Right lobe of liver (tissue), 6 donors: ENCODE measurements at regions not wholly inside any gene's neighbourhood (a gene's known extent, or its start where the extent isn't known, plus 50 kb on each side); places are given as distances from the start of the nearest gene placed in this dataset.
"Not testable (repeated sequence)": the region's sequence is repeated elsewhere in the genome, so short reads cannot be mapped to it uniquely, and the experiment has no call there.

Experiments used
- ATAC-seq, 4 donors: fragments of 200-7000 bp; cut with Tn5 transposase; one replicate each; pipeline ENCODE4 v1.9.1; 2020; ENCODE audit warnings: mild to moderate bottlenecking in 4 of 4, moderate library complexity in 4 of 4
- DNase-seq, 3 donors: peaks; one replicate each; pipeline ENCODE4 v3.0.0-alpha.2; 2020
- H3K27ac ChIP-seq, 3 donors: fragments of 200-600 bp; one replicate each; pipeline ENCODE4 v1.8.0; 2022
- H3K27me3 ChIP-seq, 2 donors: fragments of 200-600 bp; one replicate each; pipeline ENCODE4 v1.8.0; 2022
- H3K36me3 ChIP-seq, 4 donors: fragments of 200-600 bp; sonication (generic) in 1 of 4; one replicate each; pipeline versions ENCODE4 v1.5.1 to v1.8.0; 2017 to 2022; ENCODE audit warnings: control low read depth in 1 of 4
- H3K4me1 ChIP-seq, 4 donors: fragments of 200-600 bp; sonication (generic) in 1 of 4; one replicate each; pipeline versions ENCODE4 v1.5.1 to v1.8.0; 2017 to 2022; ENCODE audit warnings: control low read depth in 1 of 4
- H3K4me3 ChIP-seq, 3 donors: fragments of 200-600 bp; one replicate each; pipeline ENCODE4 v1.8.0; 2022
- H3K9me3 ChIP-seq, 4 donors: fragments of 200-600 bp; sonication (generic) in 1 of 4; one replicate each; pipeline versions ENCODE4 v1.5.1 to v1.8.0; 2017 to 2022; ENCODE audit warnings: control low read depth in 1 of 4
- POLR2A ChIP-seq: fragments of 450-650 bp; IDR thresholded peaks from one replicate; pipeline ENCODE4 v1.6.1; 2017; ENCODE audit warnings: antibody characterized with exemption, mild to moderate bottlenecking
- WGBS: methylation state at CpG from one replicate; pipeline ENCODE4 v1.1.6; 2018; ENCODE audit warnings: low coverage, low lambda C conversion rate; ENCODE audit not compliant: insufficient coverage; ENCODE audit errors: missing lambda C conversion rate; 5-methylcytosine and 5-hydroxymethylcytosine counted together
- intact Hi-C, 2 donors: fragments of 100-400 bp; cut with DNase I; formaldehyde crosslinking; loops; one replicate each; pipeline versions ENCODE4 v1.11.2 to v1.14.1; 2022
- TF ChIP-seq, protein P1 (sequence below), 4 donors: fragments of 200-600 bp in 3 of 4; fragments of 450-650 bp in 1 of 4; IDR thresholded peaks; one replicate each; pipeline versions ENCODE4 v1.5.1 to v1.8.0; 2016 to 2022; ENCODE audit warnings: antibody characterized with exemption in 4 of 4, mild to moderate bottlenecking in 2 of 4
- donor health status: DM: no; HTN: yes; CAD: no.
- donor health status: DM: no; HTN: no; CAD: no.
- donor health status: DM: no; HTN: no; CAD: no.
- donor health status: DM: no; HTN: yes; CAD: no.
- donor health status: DM: no; HTN: yes; CAD: no.

DNA sequence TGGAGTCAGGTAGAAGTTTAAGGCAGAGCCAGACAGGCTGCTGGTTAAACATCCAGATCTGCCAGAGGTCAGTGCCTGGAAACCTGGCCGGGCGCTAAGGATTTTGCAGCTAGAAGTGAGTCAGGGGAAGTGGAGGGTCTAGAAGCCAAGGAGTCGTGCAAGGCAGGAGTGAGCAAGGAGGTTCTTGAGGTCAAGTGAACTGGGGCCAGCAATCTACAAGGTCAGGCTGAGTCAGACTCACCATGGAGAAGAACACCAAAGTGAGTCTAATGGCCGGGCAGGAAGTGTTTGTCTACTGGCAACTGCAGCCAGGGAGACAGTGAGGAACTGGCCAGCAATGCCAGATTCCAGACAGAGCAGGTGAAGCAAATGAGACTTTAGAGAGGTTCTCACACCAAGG, 628.2 kb downstream of the ETNK1 start:
- H3K27me3 ChIP-seq = no peaks in the 10 kb centered on the region
- no peak overlapping the region for H3K27ac ChIP-seq
- DNase-seq (no peak), ATAC-seq (peak in 2 of 4 donors; percentile 30 to 72)
- intact Hi-C loops = no loop called here
- 82% methylated on average over 3 of the region's 4 CpGs for WGBS
- H3K36me3 ChIP-seq = no peaks in the 10 kb centered on the region
- H3K4me1 ChIP-seq = no peaks in the 10 kb centered on the region
- TF ChIP-seq POLR2A = no peak
- TF ChIP-seq, protein P1, sequence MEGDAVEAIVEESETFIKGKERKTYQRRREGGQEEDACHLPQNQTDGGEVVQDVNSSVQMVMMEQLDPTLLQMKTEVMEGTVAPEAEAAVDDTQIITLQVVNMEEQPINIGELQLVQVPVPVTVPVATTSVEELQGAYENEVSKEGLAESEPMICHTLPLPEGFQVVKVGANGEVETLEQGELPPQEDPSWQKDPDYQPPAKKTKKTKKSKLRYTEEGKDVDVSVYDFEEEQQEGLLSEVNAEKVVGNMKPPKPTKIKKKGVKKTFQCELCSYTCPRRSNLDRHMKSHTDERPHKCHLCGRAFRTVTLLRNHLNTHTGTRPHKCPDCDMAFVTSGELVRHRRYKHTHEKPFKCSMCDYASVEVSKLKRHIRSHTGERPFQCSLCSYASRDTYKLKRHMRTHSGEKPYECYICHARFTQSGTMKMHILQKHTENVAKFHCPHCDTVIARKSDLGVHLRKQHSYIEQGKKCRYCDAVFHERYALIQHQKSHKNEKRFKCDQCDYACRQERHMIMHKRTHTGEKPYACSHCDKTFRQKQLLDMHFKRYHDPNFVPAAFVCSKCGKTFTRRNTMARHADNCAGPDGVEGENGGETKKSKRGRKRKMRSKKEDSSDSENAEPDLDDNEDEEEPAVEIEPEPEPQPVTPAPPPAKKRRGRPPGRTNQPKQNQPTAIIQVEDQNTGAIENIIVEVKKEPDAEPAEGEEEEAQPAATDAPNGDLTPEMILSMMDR (IDR thresholded peaks at IDR 0.05) = no peak
- no peaks in the 10 kb centered on the region for H3K9me3 ChIP-seq
- H3K4me3 ChIP-seq = no peak overlapping the region

- peak in 2 of 4 donors; percentile 62 to 64 for ATAC-seq
- not testable (repeated sequence) for H3K27me3 ChIP-seq
- 48% methylated on average over 5 of the region's 6 CpGs for WGBS
Measured at GRCh38 chr12:23253910-23254309, 628.9 kb downstream of the ETNK1 start.

DNA sequence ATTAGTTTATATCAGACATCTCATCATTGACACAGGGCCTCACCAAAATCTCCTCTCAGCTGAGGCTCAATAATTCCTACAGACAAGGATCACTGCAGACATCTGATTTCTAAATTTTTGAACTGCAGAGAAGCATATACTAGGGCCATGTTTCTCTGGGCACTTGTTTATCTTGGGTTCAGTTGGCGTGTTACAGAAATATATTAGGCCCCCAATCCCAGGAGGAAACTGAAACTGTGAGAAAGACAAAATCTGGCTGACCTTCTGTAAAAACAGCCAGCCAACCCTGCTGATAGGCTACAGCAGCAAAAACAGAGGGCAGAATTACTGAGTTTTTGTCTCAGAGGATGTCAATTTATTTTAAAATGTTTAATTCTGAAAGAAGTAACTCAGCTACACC, 634.6 kb downstream of the ETNK1 start:
- H3K4me3 ChIP-seq = no peak overlapping the region
- no peaks in the 10 kb centered on the region for H3K9me3 ChIP-seq
- ATAC-seq (peak in 3 of 4 donors; percentile 28 to 48 (median 39)), DNase-seq (no peak)
- TF ChIP-seq POLR2A = no peak
- TF ChIP-seq, protein P1 (IDR thresholded peaks at IDR 0.05) = no peak
- intact Hi-C loops = no loop called here
- H3K27me3 ChIP-seq = no peaks in the 10 kb centered on the region
- no peaks in the 10 kb centered on the region for H3K36me3 ChIP-seq
- 57% methylated on average over 1 of the region's 1 CpG for WGBS
- H3K27ac ChIP-seq = no peak overlapping the region
- H3K4me1 ChIP-seq = no peaks in the 10 kb centered on the region

More at GRCh38 chr12:23253910-23254309, 628.9 kb downstream of the ETNK1 start:
- intact Hi-C loops, H3K36me3 ChIP-seq, H3K9me3 ChIP-seq, H3K27ac ChIP-seq, H3K4me3 ChIP-seq, DNase-seq, H3K4me1 ChIP-seq: not testable (repeated sequence)

DNA sequence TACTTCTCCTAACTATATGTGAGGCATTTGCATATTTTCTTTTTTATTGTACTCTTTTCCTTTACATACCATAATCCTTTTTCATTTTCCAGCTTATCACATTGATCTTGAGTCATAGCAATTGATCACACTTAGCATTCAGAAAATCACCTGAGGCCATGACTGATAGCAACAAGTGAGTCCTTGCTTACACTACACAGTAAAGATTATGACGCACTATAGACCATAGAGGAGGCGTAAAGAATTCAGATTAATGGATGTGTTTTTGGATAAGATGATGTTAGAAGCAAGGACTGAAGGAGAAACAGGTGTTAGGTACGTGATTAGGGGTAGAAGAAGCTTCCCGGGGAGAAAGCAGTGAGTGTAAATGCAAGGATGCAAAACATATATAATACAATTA, 637.7 kb downstream of the ETNK1 start:
- H3K27me3 ChIP-seq = no peaks in the 10 kb centered on the region
- TF ChIP-seq, protein P1 (IDR thresholded peaks at IDR 0.05) = no peak
- no peak for TF ChIP-seq POLR2A
- H3K27ac ChIP-seq = no peak overlapping the region
- H3K9me3 ChIP-seq = no peaks in the 10 kb centered on the region
- no peak for DNase-seq
- no peaks in the 10 kb centered on the region for H3K4me1 ChIP-seq
- H3K4me3 ChIP-seq = no peak overlapping the region
- 78% methylated on average over 4 of the region's 4 CpGs for WGBS
- no peaks in the 10 kb centered on the region for H3K36me3 ChIP-seq
- intact Hi-C loops = no loop called here
- no peak for ATAC-seq

- no peak overlapping the region for H3K4me3 ChIP-seq
- H3K27me3 ChIP-seq = no peaks in the 10 kb centered on the region
- no peaks in the 10 kb centered on the region for H3K4me1 ChIP-seq
- TF ChIP-seq, protein P1 (IDR thresholded peaks at IDR 0.05) = no peak
- TF ChIP-seq POLR2A = no peak
- no peaks in the 10 kb centered on the region for H3K9me3 ChIP-seq
- H3K36me3 ChIP-seq = no peaks in the 10 kb centered on the region
- no peak overlapping the region for H3K27ac ChIP-seq
- intact Hi-C loops = no loop called here
- WGBS = 21% methylated on average over 1 of the region's 1 CpG
- DNase-seq = no peak
- no peak for ATAC-seq
Measured at GRCh38 chr12:23277831-23278230, 652.9 kb downstream of the ETNK1 start.
